ENCODE measurements at regions not wholly inside any gene's neighbourhood (a gene's known extent, or its start where the extent isn't known, plus 50 kb on each side); places are given as distances from the start of the nearest gene placed in this dataset.
A peak's percentile ranks its signal among the peaks of the same experiment; 100 is the strongest.

DNA sequence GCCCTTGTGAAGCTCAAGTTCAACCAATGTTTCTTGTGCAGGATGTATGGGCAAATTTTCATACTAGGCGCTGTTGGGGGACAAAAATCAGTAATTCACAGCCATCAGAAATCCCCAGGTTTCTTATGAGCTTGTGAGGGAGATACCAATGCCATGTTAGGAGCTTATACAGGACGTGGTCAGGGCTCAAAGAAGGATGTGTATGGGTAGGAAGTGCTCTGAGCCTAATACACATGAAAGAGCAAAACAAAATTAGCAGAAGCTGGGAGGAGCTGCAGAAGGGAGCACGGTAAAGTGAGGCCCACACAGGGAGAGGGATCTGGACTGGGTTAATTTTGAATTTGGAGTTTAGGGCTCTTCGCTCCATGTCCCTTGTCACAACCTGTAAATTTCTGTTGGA is 114.6 kb upstream of the MAP3K1 start:
- no peak overlapping the region for H3K4me3 ChIP-seq (ENCODE audit: low read depth, low read length)
- DNase-seq (ENCODE audit: low read depth), result peak; percentile 65
- TF ChIP-seq, protein P1, sequence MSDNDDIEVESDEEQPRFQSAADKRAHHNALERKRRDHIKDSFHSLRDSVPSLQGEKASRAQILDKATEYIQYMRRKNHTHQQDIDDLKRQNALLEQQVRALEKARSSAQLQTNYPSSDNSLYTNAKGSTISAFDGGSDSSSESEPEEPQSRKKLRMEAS (IDR thresholded peaks at IDR 0.05; ENCODE audit: low read depth, low read length), result no peak
- TF ChIP-seq MYC (IDR thresholded peaks at IDR 0.05; ENCODE audit: low read depth, low read length) (no peak), POLR2A (IDR thresholded peaks at IDR 0.05; ENCODE audit: extremely low read depth, insufficient read length) (no peak)
- TF ChIP-seq, protein P2, sequence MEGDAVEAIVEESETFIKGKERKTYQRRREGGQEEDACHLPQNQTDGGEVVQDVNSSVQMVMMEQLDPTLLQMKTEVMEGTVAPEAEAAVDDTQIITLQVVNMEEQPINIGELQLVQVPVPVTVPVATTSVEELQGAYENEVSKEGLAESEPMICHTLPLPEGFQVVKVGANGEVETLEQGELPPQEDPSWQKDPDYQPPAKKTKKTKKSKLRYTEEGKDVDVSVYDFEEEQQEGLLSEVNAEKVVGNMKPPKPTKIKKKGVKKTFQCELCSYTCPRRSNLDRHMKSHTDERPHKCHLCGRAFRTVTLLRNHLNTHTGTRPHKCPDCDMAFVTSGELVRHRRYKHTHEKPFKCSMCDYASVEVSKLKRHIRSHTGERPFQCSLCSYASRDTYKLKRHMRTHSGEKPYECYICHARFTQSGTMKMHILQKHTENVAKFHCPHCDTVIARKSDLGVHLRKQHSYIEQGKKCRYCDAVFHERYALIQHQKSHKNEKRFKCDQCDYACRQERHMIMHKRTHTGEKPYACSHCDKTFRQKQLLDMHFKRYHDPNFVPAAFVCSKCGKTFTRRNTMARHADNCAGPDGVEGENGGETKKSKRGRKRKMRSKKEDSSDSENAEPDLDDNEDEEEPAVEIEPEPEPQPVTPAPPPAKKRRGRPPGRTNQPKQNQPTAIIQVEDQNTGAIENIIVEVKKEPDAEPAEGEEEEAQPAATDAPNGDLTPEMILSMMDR (IDR thresholded peaks at IDR 0.05; ENCODE audit: low read depth, low read length), result no peak

DNA sequence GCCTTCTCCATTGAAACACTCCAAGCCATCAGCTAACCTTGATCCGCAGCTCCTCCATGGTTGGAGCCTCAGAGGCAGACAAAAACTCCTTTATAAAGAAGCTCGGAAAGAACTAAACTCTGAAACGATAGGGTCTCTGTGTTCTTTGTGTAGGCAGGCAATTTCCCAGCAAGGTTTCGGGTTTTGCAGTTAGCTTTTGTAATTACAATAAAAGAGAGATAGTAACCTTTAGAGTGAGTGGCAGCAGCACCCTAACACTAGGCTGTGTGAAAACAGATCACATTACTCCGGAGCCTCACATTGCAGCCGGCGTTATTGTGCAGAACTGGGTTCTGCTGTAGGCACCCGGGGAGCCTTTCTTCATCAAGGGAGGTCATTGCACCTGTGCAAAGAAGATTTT is 115.8 kb upstream of the MAP3K1 start:
- TF ChIP-seq, protein P1 (IDR thresholded peaks at IDR 0.05; ENCODE audit: low read depth, low read length), result no peak
- TF ChIP-seq, protein P2 (IDR thresholded peaks at IDR 0.05; ENCODE audit: low read depth, low read length), result no peak
- TF ChIP-seq MYC (IDR thresholded peaks at IDR 0.05; ENCODE audit: low read depth, low read length) (no peak), POLR2A (IDR thresholded peaks at IDR 0.05; ENCODE audit: extremely low read depth, insufficient read length) (no peak)
- DNase-seq (ENCODE audit: low read depth), result no peak
- no peak overlapping the region for H3K4me3 ChIP-seq (ENCODE audit: low read depth, low read length)

DNA sequence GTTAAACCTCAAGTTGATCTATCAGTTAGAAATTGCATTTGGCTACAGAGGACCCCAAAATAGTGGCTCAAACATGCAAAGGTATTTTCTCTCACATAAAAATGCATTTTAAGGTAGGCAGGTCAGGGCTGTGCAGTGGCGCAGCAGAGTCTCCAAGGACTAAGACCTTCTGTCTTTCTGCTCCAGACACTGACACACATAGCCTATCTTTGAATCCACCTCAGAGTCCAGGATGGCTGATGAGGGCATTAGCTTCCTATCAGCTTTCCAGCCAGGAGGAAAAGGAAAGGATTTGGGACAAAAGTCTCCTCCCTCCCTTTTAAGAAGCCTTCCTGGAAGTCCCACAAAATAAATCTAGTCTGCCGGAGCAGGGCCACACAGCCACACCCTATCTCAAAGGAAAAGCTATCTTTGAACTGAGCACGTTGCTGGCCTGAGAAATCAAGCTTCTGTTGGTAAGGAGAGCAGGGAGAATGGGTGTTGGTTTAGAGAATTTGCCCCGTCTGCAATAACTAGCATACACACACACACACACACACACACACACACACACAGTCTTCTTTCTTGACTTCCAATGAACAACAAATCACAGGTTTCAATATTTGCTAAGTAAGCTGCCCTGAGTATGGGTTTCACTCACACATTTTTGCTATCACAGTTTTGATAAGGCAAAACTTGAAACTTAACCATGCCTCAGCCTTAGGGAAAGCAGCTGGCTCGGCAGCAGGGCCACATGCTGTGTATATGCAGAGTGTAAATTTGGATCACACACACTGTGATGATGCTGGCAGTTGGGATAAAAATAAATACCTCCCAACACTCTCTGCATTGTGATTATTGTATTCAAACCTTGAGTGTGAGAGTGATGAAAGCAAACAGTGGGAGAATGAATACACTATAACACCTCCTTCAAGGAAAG is 116.6 kb upstream of the MAP3K1 start:
- TF ChIP-seq, protein P2 (IDR thresholded peaks at IDR 0.05; ENCODE audit: low read depth, low read length), result no peak
- no peak for TF ChIP-seq POLR2A (IDR thresholded peaks at IDR 0.05; ENCODE audit: extremely low read depth, insufficient read length)
- TF ChIP-seq, protein P1 (IDR thresholded peaks at IDR 0.05; ENCODE audit: low read depth, low read length), result no peak
- DNase-seq (ENCODE audit: low read depth), result no peak
- H3K4me3 ChIP-seq (ENCODE audit: low read depth, low read length), result no peak overlapping the region

DNA sequence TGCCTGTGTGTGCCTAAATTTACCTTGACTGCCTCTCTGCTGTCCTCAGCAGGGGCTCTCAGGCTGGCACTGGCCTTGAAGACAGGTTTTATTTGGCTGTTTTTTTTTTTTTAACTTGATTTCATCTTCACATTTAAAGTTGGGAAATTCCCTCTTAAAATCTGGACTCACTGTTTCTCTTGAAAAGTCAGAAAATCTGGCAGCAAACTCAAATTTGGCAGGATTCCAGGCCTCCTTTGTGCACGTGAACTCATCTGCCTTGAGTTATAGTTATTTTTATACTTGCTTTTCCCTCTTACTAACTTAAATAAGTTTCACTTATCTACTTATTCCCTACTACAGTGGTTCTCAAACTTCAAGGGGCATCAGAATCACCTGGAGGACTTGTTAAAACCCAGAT is 118.4 kb upstream of the MAP3K1 start:
- no peak for DNase-seq (ENCODE audit: low read depth)
- TF ChIP-seq POLR2A (IDR thresholded peaks at IDR 0.05; ENCODE audit: extremely low read depth, insufficient read length) (no peak), MYC (IDR thresholded peaks at IDR 0.05; ENCODE audit: low read depth, low read length) (no peak)
- TF ChIP-seq, protein P1 (IDR thresholded peaks at IDR 0.05; ENCODE audit: low read depth, low read length), result no peak
- TF ChIP-seq, protein P2 (IDR thresholded peaks at IDR 0.05; ENCODE audit: low read depth, low read length), result no peak
- H3K4me3 ChIP-seq (ENCODE audit: low read depth, low read length), result no peak overlapping the region

DNA sequence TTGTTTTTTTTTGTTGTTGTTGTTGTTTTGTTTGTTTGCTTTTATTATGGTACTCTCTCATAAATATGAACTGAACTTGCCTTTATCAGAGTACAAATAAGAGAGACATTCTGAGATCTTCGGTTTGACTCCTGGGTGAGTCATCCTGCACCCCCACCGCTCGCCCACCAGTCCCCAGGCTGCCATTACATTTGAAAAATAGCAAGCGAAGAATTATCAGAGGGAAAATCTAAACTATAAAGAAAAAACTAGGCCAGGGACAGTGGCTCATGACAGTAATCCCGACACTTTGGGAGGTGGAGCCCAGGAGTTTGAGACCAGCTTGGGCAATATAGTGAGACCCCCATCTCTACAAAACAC is 122.1 kb upstream of the MAP3K1 start:
- H3K4me3 ChIP-seq (ENCODE audit: low read depth, low read length), result no peak overlapping the region
- TF ChIP-seq, protein P1 (IDR thresholded peaks at IDR 0.05; ENCODE audit: low read depth, low read length), result no peak
- TF ChIP-seq POLR2A (IDR thresholded peaks at IDR 0.05; ENCODE audit: extremely low read depth, insufficient read length) (no peak), MYC (IDR thresholded peaks at IDR 0.05; ENCODE audit: low read depth, low read length) (no peak)
- TF ChIP-seq, protein P2 (IDR thresholded peaks at IDR 0.05; ENCODE audit: low read depth, low read length), result no peak
- DNase-seq (ENCODE audit: low read depth), result peak; percentile 77
